K562 (cell line): ENCODE measurements at regions not wholly inside any gene's neighbourhood (a gene's known extent, or its start where the extent isn't known, plus 50 kb on each side); places are given as distances from the start of the nearest gene placed in this dataset.

Experiments used
- CBX5 ChIP-seq: IDR thresholded peaks from 2 replicates; pipeline ENCODE4 v1.6.1; 2014; ENCODE audit warnings: low read depth, borderline replicate concordance
- CHD2 ChIP-seq: IDR thresholded peaks from 2 replicates; pipeline ENCODE4 v1.6.1; 2011; ENCODE audit warnings: low read depth, low read length
- GTF2E2 ChIP-seq: fragments of 200-800 bp; sonication (Bioruptor generic); IDR thresholded peaks from 2 replicates; pipeline ENCODE4 v1.6.1; 2016; ENCODE audit warnings: missing genetic modification characterization, missing compliant biosample characterization
- L3MBTL2 ChIP-seq: fragments of 450-650 bp; IDR thresholded peaks from 2 replicates; pipeline ENCODE4 v1.6.1; 2016; ENCODE audit warnings: mild to moderate bottlenecking, moderate library complexity
- POLR2A ChIP-seq: fragments of 450-650 bp; conservative IDR thresholded peaks from 2 replicates; pipeline ENCODE4 v1.6.1; 2016
- PREB ChIP-seq: sonication (generic); formaldehyde crosslinking; IDR thresholded peaks from 2 replicates; pipeline ENCODE4 v1.8.1; 2023; ENCODE audit warnings: mild to moderate bottlenecking, missing genetic modification reagents
- RAD51 ChIP-seq: fragments of 450-650 bp; IDR thresholded peaks from 2 replicates; pipeline ENCODE4 v1.7.1; 2016; ENCODE audit warnings: low read depth, mild to moderate bottlenecking, borderline replicate concordance
- TCF15 ChIP-seq: fragments of 250-450 bp; sonication (Bioruptor Pico); IDR thresholded peaks from 2 replicates; pipeline ENCODE4 v1.8.0; 2022; ENCODE audit warnings: moderate library complexity, mild to moderate bottlenecking, inconsistent platforms
- ZNF224 ChIP-seq: sonication (generic); formaldehyde crosslinking; IDR thresholded peaks from 2 replicates; pipeline ENCODE4 v1.8.0; 2022; ENCODE audit warnings: mild to moderate bottlenecking, missing genetic modification reagents
- ZNF609 ChIP-seq: sonication (generic); formaldehyde crosslinking; IDR thresholded peaks from 2 replicates; pipeline ENCODE4 v1.8.1; 2023; ENCODE audit warnings: missing genetic modification reagents, mild to moderate bottlenecking, borderline replicate concordance

- TF ChIP-seq POLR2A (no peak), L3MBTL2 (no peak), TCF15 (CRISPR knock-in tag) (no peak), GTF2E2 (tag) (no peak), CBX5 (no peak), PREB (CRISPR knock-in tag) (no peak), RAD51 (no peak), CHD2 (no peak), ZNF224 (CRISPR knock-in tag) (no peak), ZNF609 (no peak)
Observed at GRCh38 chr2:163822033-163822432, 86.2 kb upstream of the FIGN start.
